HEK293 (cell line): ENCODE measurements at regions not wholly inside any gene's neighbourhood (a gene's known extent, or its start where the extent isn't known, plus 50 kb on each side); places are given as distances from the start of the nearest gene placed in this dataset.

Experiments used
- CTCF ChIA-PET: fragments of 350-600 bp; formaldehyde crosslinking; extraction: SDS; loops from one replicate; lab custom pipeline; 2021; ENCODE audit warnings: antibody characterized with exemption; lab: Yijun Ruan, JAX
- POLR2A ChIA-PET: fragments of 300-600 bp; formaldehyde crosslinking; extraction: SDS; loops from one replicate; lab custom pipeline; 2020; ENCODE audit warnings: antibody characterized with exemption, inconsistent platforms; lab: Yijun Ruan, JAX
- H3K27ac ChIP-seq: fragments of 200-500 bp; sonication (Bioruptor generic); 2 replicates; pipeline ENCODE4 v1.5.1; 2014; ENCODE audit warnings: low read depth, low read length, control low read depth, inconsistent platforms; ENCODE audit errors: extremely low read depth
- H3K36me3 ChIP-seq, 2 experiments: fragments of 200-500 bp in 1 of 2; sonication (Bioruptor generic) in 1 of 2; 1 replicate in 1 of 2; 2 replicates in 1 of 2; pipeline ENCODE4 v1.5.1; 2014 to 2017; ENCODE audit warnings: inconsistent platforms in 2 of 2, low read length in 2 of 2; ENCODE audit not compliant: control insufficient read depth in 2 of 2, insufficient read depth in 1 of 2
- H3K4me1 ChIP-seq: fragments of 200-500 bp; sonication (Bioruptor generic); 2 replicates; pipeline ENCODE4 v1.5.1; 2014; ENCODE audit warnings: mild to moderate bottlenecking, low read length, inconsistent platforms; ENCODE audit not compliant: control insufficient read depth, insufficient read depth
- H3K4me3 ChIP-seq: 2 replicates; pipeline ENCODE4 v1.5.1; 2011; ENCODE audit warnings: low read depth, mild to moderate bottlenecking, control low read depth, low read length, moderate library complexity
- H3K9me3 ChIP-seq: fragments of 200-500 bp; sonication (Bioruptor generic); 2 replicates; pipeline ENCODE4 v1.5.1; 2014; ENCODE audit warnings: low read depth, low read length, inconsistent platforms; ENCODE audit not compliant: control insufficient read depth, insufficient read depth
- BCL11B ChIP-seq: fragments of 450-650 bp; formaldehyde crosslinking; IDR thresholded peaks from 2 replicates; pipeline ENCODE4 v1.5.1; 2016; ENCODE audit warnings: low read depth, missing biosample characterization, missing genetic modification characterization
- MYNN ChIP-seq: fragments of 450-650 bp; formaldehyde crosslinking; IDR thresholded peaks from 2 replicates; pipeline ENCODE4 v1.5.1; 2016; ENCODE audit warnings: missing biosample characterization, missing genetic modification characterization, borderline replicate concordance
- TCF7L2 ChIP-seq: IDR thresholded peaks from 2 replicates; pipeline ENCODE4 v1.6.1; 2011; ENCODE audit warnings: low read depth, mild to moderate bottlenecking, inconsistent platforms, low read length, moderate library complexity, borderline replicate concordance
- ZNF184 ChIP-seq: fragments of 450-650 bp; IDR thresholded peaks from 2 replicates; pipeline ENCODE4 v1.5.1; 2018; ENCODE audit warnings: missing biosample characterization, mild to moderate bottlenecking, missing genetic modification characterization
- ZNF274 ChIP-seq, 2 experiments: fragments of 200-500 bp in 1 of 2; fragments of 450-650 bp in 1 of 2; sonication (Bioruptor generic) in 1 of 2; formaldehyde crosslinking in 1 of 2; IDR thresholded peaks; 2 replicates each; pipeline versions ENCODE4 v1.5.1 to v1.6.1; 2014 to 2016; ENCODE audit warnings: borderline replicate concordance in 1 of 2, inconsistent platforms in 1 of 2, low read length in 1 of 2, missing biosample characterization in 1 of 2, missing genetic modification characterization in 1 of 2
- ZNF311 ChIP-seq: fragments of 450-650 bp; formaldehyde crosslinking; IDR thresholded peaks from 2 replicates; pipeline ENCODE4 v1.5.1; 2017; ENCODE audit warnings: missing biosample characterization, missing genetic modification characterization, borderline replicate concordance
- ZNF366 ChIP-seq: fragments of 450-650 bp; formaldehyde crosslinking; conservative IDR thresholded peaks from 2 replicates; pipeline ENCODE4 v1.5.1; 2016; ENCODE audit warnings: missing biosample characterization, missing genetic modification characterization
- ZNF449 ChIP-seq: fragments of 450-650 bp; formaldehyde crosslinking; IDR thresholded peaks from 2 replicates; pipeline ENCODE4 v1.5.1; 2017; ENCODE audit warnings: missing biosample characterization, mild to moderate bottlenecking, missing genetic modification characterization, moderate library complexity
- ZSCAN16 ChIP-seq: fragments of 450-650 bp; formaldehyde crosslinking; IDR thresholded peaks from 2 replicates; pipeline ENCODE4 v1.5.1; 2016; ENCODE audit warnings: missing biosample characterization, missing genetic modification characterization
- ZSCAN5A ChIP-seq: fragments of 450-650 bp; formaldehyde crosslinking; IDR thresholded peaks from 2 replicates; pipeline ENCODE4 v1.5.1; 2016; ENCODE audit warnings: missing biosample characterization, missing genetic modification characterization
- TF ChIP-seq, protein P1 (sequence below): fragments of 450-650 bp; formaldehyde crosslinking; IDR thresholded peaks from 2 replicates; pipeline ENCODE4 v1.5.1; 2017; ENCODE audit warnings: missing biosample characterization, missing genetic modification characterization
- TF ChIP-seq, protein P2 (sequence below): fragments of 450-650 bp; IDR thresholded peaks from 2 replicates; pipeline ENCODE4 v1.5.1; 2018; ENCODE audit warnings: missing biosample characterization, mild to moderate bottlenecking, missing genetic modification characterization

GRCh38 chr4:141912831-141913230 is 276.4 kb downstream of the IL15 start:
- no peaks in the 10 kb centered on the region for H3K9me3 ChIP-seq
- no peaks in the 10 kb centered on the region for H3K36me3 ChIP-seq
- H3K27ac ChIP-seq: no peak overlapping the region
- ChIA-PET CTCF (no interaction called here), POLR2A (no interaction called here)
- no peaks in the 10 kb centered on the region for H3K4me1 ChIP-seq
- H3K4me3 ChIP-seq: no peak overlapping the region
- TF ChIP-seq, protein P1, sequence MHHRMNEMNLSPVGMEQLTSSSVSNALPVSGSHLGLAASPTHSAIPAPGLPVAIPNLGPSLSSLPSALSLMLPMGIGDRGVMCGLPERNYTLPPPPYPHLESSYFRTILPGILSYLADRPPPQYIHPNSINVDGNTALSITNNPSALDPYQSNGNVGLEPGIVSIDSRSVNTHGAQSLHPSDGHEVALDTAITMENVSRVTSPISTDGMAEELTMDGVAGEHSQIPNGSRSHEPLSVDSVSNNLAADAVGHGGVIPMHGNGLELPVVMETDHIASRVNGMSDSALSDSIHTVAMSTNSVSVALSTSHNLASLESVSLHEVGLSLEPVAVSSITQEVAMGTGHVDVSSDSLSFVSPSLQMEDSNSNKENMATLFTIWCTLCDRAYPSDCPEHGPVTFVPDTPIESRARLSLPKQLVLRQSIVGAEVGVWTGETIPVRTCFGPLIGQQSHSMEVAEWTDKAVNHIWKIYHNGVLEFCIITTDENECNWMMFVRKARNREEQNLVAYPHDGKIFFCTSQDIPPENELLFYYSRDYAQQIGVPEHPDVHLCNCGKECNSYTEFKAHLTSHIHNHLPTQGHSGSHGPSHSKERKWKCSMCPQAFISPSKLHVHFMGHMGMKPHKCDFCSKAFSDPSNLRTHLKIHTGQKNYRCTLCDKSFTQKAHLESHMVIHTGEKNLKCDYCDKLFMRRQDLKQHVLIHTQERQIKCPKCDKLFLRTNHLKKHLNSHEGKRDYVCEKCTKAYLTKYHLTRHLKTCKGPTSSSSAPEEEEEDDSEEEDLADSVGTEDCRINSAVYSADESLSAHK (tag by site-specific recombination): no peak
- no peak for TF ChIP-seq TCF7L2
- no peak for TF ChIP-seq ZNF449 (tag by site-specific recombination)
- TF ChIP-seq ZNF274 (IDR thresholded peaks at IDR 0.05; ENCODE audit: low read length): no peak
- TF ChIP-seq ZNF274 (tag by site-specific recombination; IDR thresholded peaks at IDR 0.05; ENCODE audit: borderline replicate concordance): no peak
- no peak for TF ChIP-seq MYNN (tag by site-specific recombination)

- ChIA-PET POLR2A (no interaction called here), CTCF (no interaction called here)
- Histone ChIP-seq H3K4me1 (no peaks in the 10 kb centered on the region), H3K4me3 (no peak overlapping the region), H3K36me3 (no peaks in the 10 kb centered on the region), H3K27ac (no peak overlapping the region), H3K9me3 (no peaks in the 10 kb centered on the region)
- no peak for TF ChIP-seq ZNF366 (tag by site-specific recombination)
These were observed 277.5 kb downstream of the IL15 start for GRCh38 chr4:141913928-141914327.

- ChIA-PET POLR2A (no interaction called here), CTCF (no interaction called here)
These were observed 278.4 kb downstream of the IL15 start for GRCh38 chr4:141914746-141915145.

More at GRCh38 chr4:141914746-141915145, 278.4 kb downstream of the IL15 start:
- H3K4me3 ChIP-seq: no peak overlapping the region
- no peak overlapping the region for H3K27ac ChIP-seq
- H3K4me1 ChIP-seq: no peaks in the 10 kb centered on the region
- TF ChIP-seq ZNF184 (tag by site-specific recombination): no peak
- TF ChIP-seq BCL11B: no peak
- TF ChIP-seq ZSCAN16: no peak
- no peak for TF ChIP-seq ZSCAN5A (tag by site-specific recombination)
- TF ChIP-seq ZNF311: no peak
- TF ChIP-seq, protein P2, sequence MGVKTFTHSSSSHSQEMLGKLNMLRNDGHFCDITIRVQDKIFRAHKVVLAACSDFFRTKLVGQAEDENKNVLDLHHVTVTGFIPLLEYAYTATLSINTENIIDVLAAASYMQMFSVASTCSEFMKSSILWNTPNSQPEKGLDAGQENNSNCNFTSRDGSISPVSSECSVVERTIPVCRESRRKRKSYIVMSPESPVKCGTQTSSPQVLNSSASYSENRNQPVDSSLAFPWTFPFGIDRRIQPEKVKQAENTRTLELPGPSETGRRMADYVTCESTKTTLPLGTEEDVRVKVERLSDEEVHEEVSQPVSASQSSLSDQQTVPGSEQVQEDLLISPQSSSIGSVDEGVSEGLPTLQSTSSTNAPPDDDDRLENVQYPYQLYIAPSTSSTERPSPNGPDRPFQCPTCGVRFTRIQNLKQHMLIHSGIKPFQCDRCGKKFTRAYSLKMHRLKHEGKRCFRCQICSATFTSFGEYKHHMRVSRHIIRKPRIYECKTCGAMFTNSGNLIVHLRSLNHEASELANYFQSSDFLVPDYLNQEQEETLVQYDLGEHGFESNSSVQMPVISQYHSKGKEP (tag by site-specific recombination): no peak
- no peaks in the 10 kb centered on the region for H3K9me3 ChIP-seq
- no peaks in the 10 kb centered on the region for H3K36me3 ChIP-seq
